GM12878 (cell line): ENCODE measurements at regions not wholly inside any gene's neighbourhood (a gene's known extent, or its start where the extent isn't known, plus 50 kb on each side); places are given as distances from the start of the nearest gene placed in this dataset.

Source experiments
- ATAC-seq: fragments of 200-7000 bp; cut with Tn5 transposase; 3 replicates; pipeline ENCODE4 v1.9.1; 2020; ENCODE audit warnings: mild to moderate bottlenecking, moderate library complexity
- BruUV-seq: library from RNA; stranded (reverse); fragments of 400-500 nt; replicated peaks from 2 replicates; lab custom pipeline; 2021; lab: Mats Ljungman, UMichigan
- CTCF ChIA-PET: fragments of 300-600 bp; sonication (Branson Sonifier 250); formaldehyde crosslinking; extraction: SDS; loops from one replicate; lab custom pipeline; 2021; ENCODE audit warnings: inconsistent platforms; lab: Yijun Ruan, JAX
- POLR2A ChIA-PET: fragments of 350-600 bp; formaldehyde crosslinking; extraction: SDS; loops from one replicate; lab custom pipeline; 2021; ENCODE audit warnings: inconsistent platforms; lab: Charles Lee
- RAD21 ChIA-PET: fragments of 300-600 bp; sonication (Branson Sonifier 250); formaldehyde crosslinking; loops from one replicate; lab custom pipeline; 2023; ENCODE audit warnings: antibody characterized with exemption; ENCODE audit not compliant: unreplicated experiment; lab: Charles Lee
- SMC1A ChIA-PET: fragments of 300-600 bp; sonication (Branson Sonifier 250); formaldehyde crosslinking; loops from one replicate; lab custom pipeline; 2023; ENCODE audit not compliant: unreplicated experiment, uncharacterized antibody; lab: Charles Lee
- DNase-seq: peaks from one replicate; pipeline ENCODE4 v3.0.0-alpha.2; 2011; ENCODE audit warnings: low read depth, low spot score
- FAIRE-seq: peaks from 3 replicates; lab custom pipeline; 2011; peaks lifted over from hg19 to GRCh38; lab: Jason Lieb, UNC
- H2AFZ ChIP-seq: 2 replicates; pipeline ENCODE4 v1.6.0; 2011; ENCODE audit warnings: low read depth, low read length, control low read depth; ENCODE audit not compliant: control insufficient read depth
- H3K27ac ChIP-seq: 2 replicates; pipeline ENCODE4 v1.5.1; 2011; ENCODE audit warnings: control low read depth; ENCODE audit not compliant: control insufficient read depth, insufficient read depth
- H3K27me3 ChIP-seq, 2 experiments: replicated peaks in 1 of 2; 2 replicates each; pipeline versions ENCODE4 v1.6.0 to v1.6.1; 2011; ENCODE audit warnings: low read length in 1 of 2; ENCODE audit not compliant: control insufficient read depth in 2 of 2, insufficient read depth in 2 of 2
- H3K36me3 ChIP-seq, 2 experiments: 2 replicates each; pipeline ENCODE4 v1.5.1; 2011; ENCODE audit warnings: low read length in 1 of 2; ENCODE audit not compliant: control insufficient read depth in 2 of 2, insufficient read depth in 2 of 2
- H3K4me1 ChIP-seq: 2 replicates; pipeline ENCODE4 v1.6.1; 2011; ENCODE audit warnings: mild to moderate bottlenecking, low read length, moderate library complexity, mixed read lengths; ENCODE audit not compliant: control insufficient read depth, insufficient read depth
- H3K4me2 ChIP-seq: 2 replicates; pipeline ENCODE4 v1.6.0; 2011; ENCODE audit warnings: control low read depth; ENCODE audit not compliant: control insufficient read depth, insufficient read depth
- H3K4me3 ChIP-seq: fragments of 200-600 bp; sonication (generic); 2 replicates; pipeline ENCODE4 v1.5.1; 2016
- H3K79me2 ChIP-seq: 2 replicates; pipeline ENCODE4 v1.6.0; 2011; ENCODE audit warnings: low read length; ENCODE audit not compliant: control insufficient read depth, insufficient read depth
- H3K9ac ChIP-seq: 2 replicates; pipeline ENCODE4 v1.8.0; 2011; ENCODE audit warnings: low read length, control low read depth, mixed read lengths; ENCODE audit not compliant: control insufficient read depth, insufficient read depth
- H3K9me3 ChIP-seq: replicated peaks from 3 replicates; pipeline ENCODE4 v1.5.1; 2011; ENCODE audit warnings: mild to moderate bottlenecking, low read length; ENCODE audit not compliant: control insufficient read depth, insufficient read depth
- H4K20me1 ChIP-seq: 2 replicates; pipeline ENCODE4 v1.6.0; 2011; ENCODE audit not compliant: control insufficient read depth, insufficient read depth
- CBX3 ChIP-seq: fragments of 200-600 bp; sonication (generic); IDR thresholded peaks from 2 replicates; pipeline ENCODE4 v1.6.1; 2016; ENCODE audit warnings: low read depth, borderline replicate concordance
- FOS ChIP-seq: IDR thresholded peaks from 3 replicates; pipeline ENCODE4 v1.6.1; 2011; ENCODE audit warnings: borderline replicate concordance; ENCODE audit not compliant: insufficient read length; ENCODE audit errors: extremely low read depth
- GABPA ChIP-seq: IDR thresholded peaks from 2 replicates; pipeline ENCODE4 v1.6.1; 2014; ENCODE audit warnings: antibody characterized with exemption, low read depth, mild to moderate bottlenecking, inconsistent platforms
- JUNB ChIP-seq: IDR thresholded peaks from 2 replicates; pipeline ENCODE4 v1.6.1; 2016; ENCODE audit warnings: antibody characterized with exemption, mild to moderate bottlenecking
- MEF2B ChIP-seq: fragments of 450-650 bp; IDR thresholded peaks from 2 replicates; pipeline ENCODE4 v1.6.1; 2018; ENCODE audit warnings: mild to moderate bottlenecking, moderate library complexity; ENCODE audit not compliant: partially characterized antibody, poor library complexity, severe bottlenecking
- POLR2A ChIP-seq: IDR thresholded peaks from 2 replicates; pipeline ENCODE4 v1.6.1; 2011; ENCODE audit warnings: low read depth, mild to moderate bottlenecking, low read length
- REST ChIP-seq: IDR thresholded peaks from 2 replicates; pipeline ENCODE4 v1.6.1; 2012; ENCODE audit warnings: mild to moderate bottlenecking, low read depth, low read length
- WGBS: methylation state at CpG from one replicate; pipeline ENCODE4 v1.1.6; 2016; ENCODE audit warnings: low lambda C conversion rate; ENCODE audit not compliant: insufficient replicate concordance, insufficient coverage; ENCODE audit errors: missing lambda C conversion rate; 5-methylcytosine and 5-hydroxymethylcytosine counted together
- in situ Hi-C: fragments of 300-500 bp; cut with MboI; formaldehyde crosslinking; loops from 9 replicates; pipeline ENCODE4 v1.14.3; 2018; ENCODE audit warnings: mixed read lengths
- intact Hi-C: fragments of 100-400 bp; cut with micrococcal nuclease; formaldehyde crosslinking; loops from one replicate; pipeline ENCODE4 v1.14.2; 2022; ENCODE audit not compliant: unreplicated experiment
- TF ChIP-seq, protein P1 (sequence below): fragments of 450-650 bp; IDR thresholded peaks from 2 replicates; pipeline ENCODE4 v1.6.1; 2017; ENCODE audit warnings: mild to moderate bottlenecking, moderate library complexity
- TF ChIP-seq, protein P2 (sequence below): IDR thresholded peaks from 2 replicates; pipeline ENCODE4 v1.6.1; 2011; ENCODE audit warnings: low read depth, mild to moderate bottlenecking, low read length, moderate library complexity, borderline replicate concordance; ENCODE audit errors: extremely low read depth

- Histone ChIP-seq H3K4me3 (no peak overlapping the region), H4K20me1 (no peaks in the 10 kb centered on the region), H3K36me3 (no peaks in the 10 kb centered on the region), H3K79me2 (no peaks in the 10 kb centered on the region), H3K9ac (no peak overlapping the region), H3K4me2 (no peak overlapping the region), H3K27ac (no peak overlapping the region), H2AFZ (no peak overlapping the region), H3K4me1 (no peaks in the 10 kb centered on the region), H3K27me3 (no peaks in the 10 kb centered on the region), H3K9me3 (no peaks in the 10 kb centered on the region)
- ChIA-PET RAD21 (no interaction called here), CTCF (interaction anchor here (0.6 kb wide), 1 partner anchor 1504 kb away, joined by 3 read pairs; no protein-coding TSS in a partner anchor), SMC1A (no interaction called here), POLR2A (no interaction called here)
- 10% methylated on average over 7 of the region's 7 CpGs for WGBS
- BruUV-seq = no TSS peak
- intact Hi-C loops (no loop called here), in situ Hi-C loops (no loop called here)
- FAIRE-seq = no peak
- no peak for ATAC-seq
- TF ChIP-seq MEF2B = no peak
- no peak for DNase-seq
These were observed 168.2 kb downstream of the SAMD5 start for GRCh38 chr6:147676495-147677199.

GRCh38 chr6:147677647-147678046 is 169.2 kb downstream of the SAMD5 start:
- ATAC-seq (no peak), DNase-seq (no peak), FAIRE-seq (no peak)
- Histone ChIP-seq H3K27ac (no peak overlapping the region), H3K27me3 (no peaks in the 10 kb centered on the region), H4K20me1 (no peaks in the 10 kb centered on the region), H3K4me2 (no peak overlapping the region), H3K4me3 (no peak overlapping the region), H3K9me3 (no peaks in the 10 kb centered on the region), H3K9ac (no peak overlapping the region), H2AFZ (no peak overlapping the region), H3K79me2 (no peaks in the 10 kb centered on the region)
- WGBS = 25% methylated on average over 4 of the region's 4 CpGs
- in situ Hi-C loops = no loop called here
- RAD21 ChIA-PET = no interaction called here
- intact Hi-C loops = no loop called here
- CTCF ChIA-PET = no interaction called here
- TF ChIP-seq, protein P1, sequence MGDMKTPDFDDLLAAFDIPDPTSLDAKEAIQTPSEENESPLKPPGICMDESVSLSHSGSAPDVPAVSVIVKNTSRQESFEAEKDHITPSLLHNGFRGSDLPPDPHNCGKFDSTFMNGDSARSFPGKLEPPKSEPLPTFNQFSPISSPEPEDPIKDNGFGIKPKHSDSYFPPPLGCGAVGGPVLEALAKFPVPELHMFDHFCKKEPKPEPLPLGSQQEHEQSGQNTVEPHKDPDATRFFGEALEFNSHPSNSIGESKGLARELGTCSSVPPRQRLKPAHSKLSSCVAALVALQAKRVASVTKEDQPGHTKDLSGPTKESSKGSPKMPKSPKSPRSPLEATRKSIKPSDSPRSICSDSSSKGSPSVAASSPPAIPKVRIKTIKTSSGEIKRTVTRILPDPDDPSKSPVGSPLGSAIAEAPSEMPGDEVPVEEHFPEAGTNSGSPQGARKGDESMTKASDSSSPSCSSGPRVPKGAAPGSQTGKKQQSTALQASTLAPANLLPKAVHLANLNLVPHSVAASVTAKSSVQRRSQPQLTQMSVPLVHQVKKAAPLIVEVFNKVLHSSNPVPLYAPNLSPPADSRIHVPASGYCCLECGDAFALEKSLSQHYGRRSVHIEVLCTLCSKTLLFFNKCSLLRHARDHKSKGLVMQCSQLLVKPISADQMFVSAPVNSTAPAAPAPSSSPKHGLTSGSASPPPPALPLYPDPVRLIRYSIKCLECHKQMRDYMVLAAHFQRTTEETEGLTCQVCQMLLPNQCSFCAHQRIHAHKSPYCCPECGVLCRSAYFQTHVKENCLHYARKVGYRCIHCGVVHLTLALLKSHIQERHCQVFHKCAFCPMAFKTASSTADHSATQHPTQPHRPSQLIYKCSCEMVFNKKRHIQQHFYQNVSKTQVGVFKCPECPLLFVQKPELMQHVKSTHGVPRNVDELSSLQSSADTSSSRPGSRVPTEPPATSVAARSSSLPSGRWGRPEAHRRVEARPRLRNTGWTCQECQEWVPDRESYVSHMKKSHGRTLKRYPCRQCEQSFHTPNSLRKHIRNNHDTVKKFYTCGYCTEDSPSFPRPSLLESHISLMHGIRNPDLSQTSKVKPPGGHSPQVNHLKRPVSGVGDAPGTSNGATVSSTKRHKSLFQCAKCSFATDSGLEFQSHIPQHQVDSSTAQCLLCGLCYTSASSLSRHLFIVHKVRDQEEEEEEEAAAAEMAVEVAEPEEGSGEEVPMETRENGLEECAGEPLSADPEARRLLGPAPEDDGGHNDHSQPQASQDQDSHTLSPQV = no peak
- TF ChIP-seq REST (no peak), POLR2A (no peak), CBX3 (no peak), FOS (no peak), GABPA (no peak), JUNB (no peak)
- TF ChIP-seq, protein P2, sequence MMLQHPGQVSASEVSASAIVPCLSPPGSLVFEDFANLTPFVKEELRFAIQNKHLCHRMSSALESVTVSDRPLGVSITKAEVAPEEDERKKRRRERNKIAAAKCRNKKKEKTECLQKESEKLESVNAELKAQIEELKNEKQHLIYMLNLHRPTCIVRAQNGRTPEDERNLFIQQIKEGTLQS = no peak
- TF ChIP-seq, all 136 proteins: peak for 0
- Histone ChIP-seq H3K36me3 (no peaks in the 10 kb centered on the region), H3K4me1 (no peaks in the 10 kb centered on the region)
- SMC1A ChIA-PET = no interaction called here
- BruUV-seq = no TSS peak
- POLR2A ChIA-PET = no interaction called here
